NB4 (cell line): ENCODE measurements at regions not wholly inside any gene's neighbourhood (a gene's known extent, or its start where the extent isn't known, plus 50 kb on each side); places are given as distances from the start of the nearest gene placed in this dataset.

ENCODE experiments used
- CTCF ChIP-seq: IDR thresholded peaks from one replicate; pipeline ENCODE4 v1.5.1; 2012; ENCODE audit warnings: low read depth, low read length
- POLR2A ChIP-seq: IDR thresholded peaks from 2 replicates; pipeline ENCODE4 v1.6.1; 2011; ENCODE audit warnings: mild to moderate bottlenecking; ENCODE audit not compliant: insufficient read length; ENCODE audit errors: extremely low read depth

DNA sequence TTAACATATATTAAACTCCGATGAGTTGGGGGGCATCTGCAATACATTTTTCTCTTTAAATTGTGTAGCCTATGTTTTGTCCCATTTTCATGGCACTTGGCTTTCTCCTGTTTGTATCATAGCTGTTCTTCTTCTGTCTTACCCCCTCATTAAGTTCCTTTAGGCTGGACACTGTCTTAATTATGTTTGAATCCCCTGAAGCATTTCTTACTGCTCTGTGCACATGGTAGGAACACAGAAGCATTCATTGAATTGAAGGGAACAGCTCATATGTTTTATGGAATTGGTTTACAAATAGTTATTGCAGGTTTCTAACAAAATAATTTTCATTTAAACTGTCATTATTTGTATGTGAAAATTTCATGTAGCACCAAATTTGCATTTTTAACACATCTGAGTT, 176.8 kb downstream of the TANC2 start:
- TF ChIP-seq CTCF (no peak), POLR2A (no peak)
